ENCODE measurements at regions not wholly inside any gene's neighbourhood (a gene's known extent, or its start where the extent isn't known, plus 50 kb on each side); places are given as distances from the start of the nearest gene placed in this dataset.
"Not testable (repeated sequence)": the region's sequence is repeated elsewhere in the genome, so short reads cannot be mapped to it uniquely, and the experiment has no call there.

DNA sequence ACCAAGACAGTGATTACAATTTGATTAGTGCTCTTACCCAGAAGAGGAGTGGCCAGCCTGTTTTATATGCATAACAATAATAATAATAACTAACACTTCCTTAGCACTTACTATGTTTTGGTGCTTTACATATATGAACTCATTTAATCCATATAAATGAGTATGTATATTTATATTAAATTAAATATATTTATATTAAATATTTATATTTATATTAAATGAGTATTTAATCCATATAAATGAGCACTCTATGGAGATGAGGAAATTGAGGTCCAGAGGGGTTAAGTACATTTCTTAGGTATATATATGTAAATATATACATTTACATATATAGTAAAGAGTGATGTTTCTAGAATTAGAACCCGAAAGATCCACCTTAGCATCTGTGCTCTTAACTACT lies 673.9 kb upstream of the ACVR2A start:
- DNase-seq (ENCODE audit: low read depth in 4 of 4, low spot score in 2 of 4), result no peak

DNA sequence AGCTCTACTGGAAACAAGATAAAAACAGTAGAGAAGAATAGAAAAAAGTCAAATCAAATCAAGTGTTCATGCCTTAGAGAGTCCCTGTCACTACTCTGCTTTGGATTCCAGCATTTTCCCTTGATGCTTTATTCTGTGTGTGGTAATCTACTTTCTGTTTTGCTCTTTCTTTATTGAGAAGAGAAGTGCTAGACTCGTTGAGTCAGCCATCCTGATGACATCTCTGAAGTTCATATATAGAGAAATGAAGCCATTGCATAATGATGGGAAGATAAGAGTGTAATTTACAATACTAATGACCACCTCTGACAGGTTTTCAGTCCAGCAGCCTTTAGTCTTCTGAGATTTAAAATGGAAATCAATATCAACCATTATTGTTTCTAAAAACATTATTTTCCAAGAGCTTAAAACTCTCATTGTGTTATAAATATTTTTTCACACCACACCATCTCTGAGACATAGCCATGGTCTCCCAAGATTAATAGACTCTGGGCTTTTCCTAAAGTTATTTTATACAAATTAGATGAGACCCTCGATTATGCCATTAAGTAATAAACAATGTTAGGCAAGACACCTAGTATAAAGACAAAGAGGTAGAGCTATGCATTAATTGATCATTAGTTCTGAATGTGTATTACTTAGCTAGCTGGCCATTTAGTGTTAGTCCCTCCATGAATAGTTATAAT lies 679.0 kb upstream of the ACVR2A start:
- DNase-seq (ENCODE audit: low read depth in 4 of 4, low spot score in 2 of 4), result no peak

DNA sequence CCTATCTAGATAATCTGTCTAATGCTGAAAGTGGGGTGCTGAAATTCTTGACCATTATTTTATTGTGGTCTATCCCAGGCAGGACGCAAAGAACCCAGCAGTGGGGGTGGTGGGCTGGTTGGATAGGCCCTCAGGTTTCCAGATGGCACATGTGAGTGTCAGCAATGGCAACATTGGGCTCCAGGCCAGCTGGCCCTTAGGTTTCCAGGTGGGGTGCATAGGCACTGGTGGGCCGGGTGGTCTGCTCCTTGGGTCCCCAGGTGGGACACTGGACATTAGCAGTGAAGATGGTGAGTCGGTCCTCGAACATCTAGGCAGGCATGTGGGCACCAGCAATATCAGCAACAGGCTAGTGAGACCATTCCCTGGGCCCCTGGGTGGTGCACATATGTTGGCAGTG lies 680.3 kb upstream of the ACVR2A start:
- no peak for DNase-seq (ENCODE audit: low read depth in 4 of 4, low spot score in 2 of 4)

DNA sequence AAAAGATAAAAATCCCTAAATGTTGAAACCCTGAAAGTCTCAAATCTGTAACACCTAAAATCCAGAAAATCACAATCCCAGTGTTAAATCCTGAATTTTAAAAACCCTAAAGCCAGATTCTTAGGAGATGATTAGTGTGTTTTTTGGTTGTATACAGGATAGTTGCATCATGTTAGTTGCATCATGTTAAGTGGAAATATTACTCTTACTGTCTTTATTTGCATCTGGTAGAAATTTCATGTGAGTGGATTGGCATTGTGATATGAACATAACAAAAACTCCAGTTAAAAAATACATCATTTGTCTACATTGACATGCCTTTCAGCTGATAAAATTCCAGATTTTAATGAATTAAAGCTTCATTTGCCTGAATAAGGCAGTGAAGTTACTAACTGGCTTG lies 683.1 kb upstream of the ACVR2A start:
- DNase-seq (ENCODE audit: low read depth in 4 of 4, low spot score in 2 of 4), result no peak

DNA sequence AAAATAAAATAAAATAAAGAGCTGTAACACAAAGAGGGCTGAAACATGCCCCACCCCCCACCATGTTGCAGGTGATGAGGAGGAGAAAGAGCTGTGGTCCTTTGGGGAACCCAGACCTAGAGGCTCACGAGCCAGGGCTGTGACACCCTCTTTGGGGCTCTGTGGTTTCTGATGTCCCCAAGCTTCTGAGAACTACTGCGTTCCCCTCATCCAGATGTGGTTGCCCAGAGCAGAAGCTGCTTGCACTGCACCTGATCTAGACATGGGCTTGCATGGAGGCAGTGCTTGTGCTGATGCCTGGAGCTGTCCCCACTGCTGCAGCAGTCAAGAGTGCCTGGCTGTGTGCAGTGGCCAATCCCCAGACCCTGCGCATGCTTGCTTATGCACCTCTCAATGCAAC lies 687.9 kb upstream of the ACVR2A start:
- DNase-seq (ENCODE audit: low read depth in 4 of 4, low spot score in 2 of 4), result no peak

DNA sequence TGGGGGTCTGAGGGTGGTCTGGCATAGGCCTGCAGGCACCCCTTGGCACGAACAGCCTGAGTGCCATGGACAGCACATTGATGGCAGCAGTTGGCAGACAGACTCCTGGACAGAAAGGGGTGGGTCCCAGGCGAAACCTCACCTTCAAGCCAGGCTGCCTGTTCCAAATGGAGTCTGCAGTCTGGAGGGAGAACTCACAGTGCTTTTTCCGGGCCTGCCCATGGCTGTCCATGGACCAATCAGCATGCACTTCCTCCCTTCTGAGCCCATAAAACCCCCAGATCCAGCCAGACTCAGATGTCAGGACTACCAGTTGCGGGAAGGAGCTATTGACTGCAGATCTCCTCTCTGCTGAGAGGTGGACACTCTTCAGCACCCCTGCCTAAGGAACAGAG lies 694.6 kb upstream of the ACVR2A start:
- no peak for DNase-seq (ENCODE audit: low read depth in 4 of 4, low spot score in 2 of 4)

DNA sequence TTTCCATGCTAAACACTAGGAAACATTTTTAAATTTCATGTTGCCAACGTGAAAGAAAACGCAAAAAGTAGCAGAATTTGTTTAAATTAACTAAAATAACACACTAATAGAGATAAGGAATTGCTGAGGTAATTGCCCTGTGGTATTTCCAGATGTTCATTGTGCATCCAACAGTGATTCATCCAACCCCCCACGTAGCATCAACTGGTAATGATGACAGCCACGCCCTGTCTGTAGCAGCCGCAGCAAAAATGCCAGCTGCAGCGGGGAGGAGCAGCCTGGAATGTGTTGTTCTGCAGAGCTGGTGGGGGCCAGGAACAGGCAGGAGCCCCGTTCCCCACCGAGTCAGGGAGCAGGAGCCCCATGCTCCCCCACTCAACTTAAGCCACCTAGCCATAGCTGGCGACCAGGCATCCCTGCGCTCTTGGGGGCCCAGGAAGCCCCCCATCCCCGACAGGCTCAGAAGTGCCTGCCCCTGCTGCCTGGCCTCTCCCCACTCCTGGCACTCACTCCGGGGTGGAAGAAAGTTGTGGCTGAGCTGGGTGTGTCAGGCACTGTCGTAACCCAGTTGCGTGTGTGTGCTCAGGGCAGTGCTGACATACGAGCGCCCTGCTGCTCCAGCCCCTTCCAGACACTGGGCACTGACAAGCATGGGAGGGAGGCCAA lies 695.1 kb upstream of the ACVR2A start:
- no peak for DNase-seq (ENCODE audit: low read depth in 4 of 4, low spot score in 2 of 4)

DNA sequence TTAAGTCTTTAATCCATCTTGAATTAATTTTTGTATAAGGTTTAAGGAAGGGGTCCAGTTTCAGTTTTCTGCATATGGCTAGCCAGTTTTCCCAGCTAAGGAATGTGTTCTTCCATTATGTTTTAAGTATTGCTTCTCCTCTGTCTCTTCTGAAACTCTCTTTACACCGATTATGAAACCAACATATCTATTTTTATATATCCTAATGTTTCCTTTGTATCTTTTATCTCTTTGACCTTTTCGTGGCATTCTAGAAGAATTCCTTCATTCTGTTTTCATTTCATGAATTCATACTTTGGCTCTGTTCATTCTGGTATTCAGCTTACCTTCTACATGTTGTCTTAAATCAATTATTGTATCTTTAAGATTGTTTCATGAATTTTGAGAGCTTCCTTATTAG lies 697.0 kb upstream of the ACVR2A start:
- DNase-seq (ENCODE audit: low read depth in 4 of 4, low spot score in 2 of 4), result no peak

DNA sequence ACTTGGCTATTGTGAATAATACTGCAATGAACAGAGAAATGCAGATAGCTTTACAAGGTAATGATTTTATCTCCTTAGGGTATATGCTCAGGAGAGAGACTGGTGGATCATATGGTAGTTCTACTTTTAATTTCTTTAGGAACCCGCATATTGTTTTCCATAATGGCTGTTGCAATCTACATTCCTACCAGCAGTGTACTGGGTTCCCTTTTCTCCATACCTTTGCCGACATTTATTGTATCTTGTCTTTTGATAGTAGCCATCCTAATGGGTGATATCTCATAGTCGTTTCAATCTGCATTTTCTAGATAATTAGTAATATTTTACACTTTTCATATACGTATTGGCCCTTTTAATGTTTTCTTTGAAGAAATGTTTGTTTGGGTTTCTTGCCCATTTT lies 702.9 kb upstream of the ACVR2A start:
- no peak for DNase-seq (ENCODE audit: low read depth in 4 of 4, low spot score in 2 of 4)

DNA sequence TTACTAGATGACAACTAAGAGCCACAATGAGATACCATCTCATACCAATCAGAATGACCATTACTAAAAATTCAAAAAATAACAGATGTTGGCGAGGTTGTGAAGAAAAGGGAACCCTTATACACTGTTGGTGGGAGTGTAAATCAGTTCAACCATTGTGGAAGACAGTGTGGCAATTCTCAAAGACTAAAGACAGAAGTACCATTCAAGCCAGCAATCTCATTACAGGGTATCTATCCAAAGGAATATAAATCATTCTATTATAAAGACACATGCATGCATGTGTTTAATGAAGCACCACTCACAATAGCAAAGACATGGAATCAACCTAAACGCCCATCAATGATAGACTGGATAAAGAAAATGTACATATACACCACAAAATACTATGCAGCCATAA lies 705.1 kb upstream of the ACVR2A start:
- DNase-seq (ENCODE audit: low read depth in 4 of 4, low spot score in 2 of 4), result not testable (repeated sequence)

DNA sequence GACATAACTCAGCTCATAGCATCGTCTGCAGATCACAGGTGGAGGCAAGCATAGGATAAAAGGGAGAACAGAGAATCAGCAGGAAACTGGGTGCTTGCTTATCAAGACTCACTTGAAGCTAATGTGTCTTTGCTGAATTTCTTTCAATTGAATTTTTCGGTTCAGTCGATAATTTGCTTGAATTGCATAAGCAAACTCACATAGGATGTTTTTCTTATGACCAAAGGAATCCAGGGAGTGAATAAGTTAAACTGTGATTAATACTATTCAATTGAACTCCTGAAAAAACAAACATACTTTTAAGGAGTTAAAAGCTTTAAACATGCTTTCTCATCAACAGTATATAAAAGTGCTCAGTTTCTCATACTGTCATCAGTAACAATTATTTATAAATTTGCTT lies 707.1 kb upstream of the ACVR2A start:
- DNase-seq (ENCODE audit: low read depth in 4 of 4, low spot score in 2 of 4), result no peak

DNA sequence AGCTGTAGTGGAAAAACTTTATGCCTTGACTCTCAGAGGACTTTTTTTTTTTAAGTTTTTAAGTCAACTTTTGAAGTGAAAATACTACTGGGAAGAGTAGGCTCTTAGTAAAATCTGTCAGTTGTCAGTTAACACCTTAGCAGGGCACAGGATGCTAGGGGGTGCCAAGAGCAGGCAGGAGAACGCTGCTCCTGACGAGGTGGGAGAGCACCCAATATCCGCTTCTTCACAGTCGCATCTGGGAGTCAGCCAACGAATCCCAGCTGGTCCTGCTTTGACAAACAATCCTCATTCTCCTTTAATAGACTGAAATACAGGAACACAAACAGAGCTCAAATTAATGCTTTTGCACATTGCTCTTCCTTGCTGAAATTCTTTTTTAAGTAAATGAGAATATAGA lies 709.5 kb upstream of the ACVR2A start:
- DNase-seq (ENCODE audit: low read depth in 4 of 4, low spot score in 2 of 4), result peak in 1 of 4 donors; percentile 6

DNA sequence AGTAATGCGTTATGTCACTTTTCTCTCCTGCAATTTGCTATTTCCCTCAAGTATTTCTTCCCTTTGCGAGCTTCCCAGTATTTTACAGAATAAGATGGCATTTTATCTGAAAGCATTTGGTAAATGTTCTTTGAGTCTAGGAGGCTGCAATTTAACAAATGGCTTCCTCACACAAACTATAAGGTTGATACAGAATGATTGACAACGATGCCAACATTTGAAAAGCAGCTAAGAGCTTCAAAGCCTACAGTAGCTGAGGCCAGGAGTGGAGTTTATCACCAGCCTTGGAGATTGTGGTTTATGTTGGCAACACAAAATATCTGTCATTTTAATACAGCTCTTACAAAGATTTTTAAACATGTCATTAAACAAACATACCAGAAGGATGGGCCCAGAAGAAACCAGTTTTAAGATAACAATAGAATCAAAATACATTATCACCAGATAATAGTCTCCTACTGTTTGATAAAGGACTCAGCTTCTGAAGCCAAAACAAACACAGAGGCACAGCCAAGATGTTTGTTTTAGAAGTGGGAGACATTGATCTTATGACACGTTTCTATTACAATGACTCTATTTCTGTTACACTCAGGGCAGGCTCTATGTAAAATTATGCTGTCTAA lies 711.4 kb upstream of the ACVR2A start:
- no peak for DNase-seq (ENCODE audit: low read depth in 4 of 4, low spot score in 2 of 4)

DNA sequence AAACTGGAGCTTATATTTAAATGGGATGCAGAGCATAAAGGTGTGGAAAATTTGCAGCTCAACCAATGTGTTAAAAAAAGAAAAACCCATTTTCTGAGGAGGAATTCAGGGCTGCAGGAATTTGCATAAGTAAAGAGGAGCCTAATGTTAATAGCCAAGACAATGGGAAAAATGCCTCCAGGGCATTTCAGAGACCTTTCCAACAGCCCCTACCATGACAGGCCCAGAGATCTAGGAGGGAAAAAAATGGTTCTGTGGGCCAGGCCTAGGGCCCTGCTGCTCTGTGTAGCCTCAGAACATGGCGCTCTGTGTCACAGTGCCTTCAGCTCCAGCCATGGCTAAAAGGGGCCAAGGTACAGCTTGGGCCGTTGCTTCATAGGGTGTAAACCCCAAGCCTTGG lies 719.7 kb upstream of the ACVR2A start:
- DNase-seq (ENCODE audit: low read depth in 4 of 4, low spot score in 2 of 4), result no peak

DNA sequence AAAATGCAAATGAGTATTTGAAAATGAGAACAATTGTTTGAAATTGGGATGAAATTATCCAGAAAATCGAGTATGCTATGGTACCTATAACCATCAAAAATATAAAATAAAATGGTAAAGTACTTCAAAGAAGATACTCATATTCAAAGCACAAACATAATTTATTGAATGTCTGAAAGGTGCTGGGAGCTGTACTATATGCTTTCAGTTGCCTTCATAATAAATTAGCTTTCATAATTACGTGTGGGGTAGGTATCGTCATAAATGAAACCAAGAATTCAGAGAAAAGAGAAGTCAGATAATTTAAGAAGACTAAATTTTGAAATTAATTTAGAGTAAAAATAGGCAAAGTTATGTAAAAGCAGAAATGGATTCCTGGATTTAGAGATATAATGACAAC lies 721.9 kb upstream of the ACVR2A start:
- no peak for DNase-seq (ENCODE audit: low read depth in 4 of 4, low spot score in 2 of 4)

DNA sequence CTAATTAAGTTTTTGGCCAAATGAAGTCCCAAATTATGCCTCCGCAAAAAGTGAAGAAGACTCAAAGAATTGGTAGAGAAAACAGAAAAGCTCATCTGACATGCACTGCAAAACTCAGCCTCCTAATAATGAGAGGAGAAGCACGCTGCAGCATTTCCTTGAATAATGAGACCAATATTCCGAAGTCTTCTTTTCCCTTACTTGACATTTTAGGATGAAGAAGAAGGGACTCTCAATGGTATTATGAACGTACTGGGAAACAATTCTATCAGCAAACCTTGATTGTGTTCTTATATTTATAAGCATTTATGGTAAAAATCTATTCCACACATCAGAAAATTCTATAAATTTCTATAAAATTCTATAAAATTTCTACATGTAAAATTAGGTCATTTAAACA lies 733.9 kb upstream of the ACVR2A start:
- DNase-seq (ENCODE audit: low read depth in 4 of 4, low spot score in 2 of 4), result no peak

DNA sequence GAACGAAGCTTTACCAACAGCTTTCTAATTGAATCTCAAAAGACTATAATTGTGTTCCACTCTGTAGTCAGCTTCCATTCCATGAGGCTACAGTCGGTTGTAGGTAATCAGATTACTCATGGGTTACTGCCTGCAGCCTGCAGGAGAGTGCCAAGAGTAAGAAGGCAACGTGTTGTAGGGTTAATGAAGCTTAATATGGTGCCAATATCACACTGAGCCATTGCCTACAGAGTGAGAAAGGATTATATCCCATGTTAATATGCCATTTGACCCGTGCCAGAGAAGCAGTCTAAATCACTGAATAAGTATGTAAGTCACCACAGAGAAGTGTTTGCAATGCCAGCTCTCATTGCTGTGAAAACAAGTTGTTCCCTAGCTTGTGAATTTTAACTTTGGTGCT lies 734.5 kb upstream of the ACVR2A start:
- no peak for DNase-seq (ENCODE audit: low read depth in 4 of 4, low spot score in 2 of 4)

DNA sequence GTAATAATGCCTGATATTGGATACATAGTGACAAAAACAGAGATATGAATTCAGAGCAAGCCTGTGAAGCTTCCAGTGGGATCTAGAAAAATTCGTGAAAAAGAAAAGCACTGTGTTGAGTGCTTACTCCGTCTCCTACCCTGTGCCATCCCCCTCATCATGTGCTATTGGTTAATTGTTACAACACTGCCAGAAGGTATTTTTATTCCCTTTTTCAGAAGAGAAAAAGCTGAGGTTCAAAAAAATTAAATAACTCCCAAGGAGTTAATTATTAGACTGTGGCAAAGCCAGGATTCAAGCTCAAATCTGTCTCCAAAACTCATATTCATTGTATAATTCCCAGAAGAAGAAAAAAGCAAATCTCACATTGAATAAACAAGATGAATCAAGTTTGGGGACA lies 735.5 kb upstream of the ACVR2A start:
- no peak for DNase-seq (ENCODE audit: low read depth in 4 of 4, low spot score in 2 of 4)

DNA sequence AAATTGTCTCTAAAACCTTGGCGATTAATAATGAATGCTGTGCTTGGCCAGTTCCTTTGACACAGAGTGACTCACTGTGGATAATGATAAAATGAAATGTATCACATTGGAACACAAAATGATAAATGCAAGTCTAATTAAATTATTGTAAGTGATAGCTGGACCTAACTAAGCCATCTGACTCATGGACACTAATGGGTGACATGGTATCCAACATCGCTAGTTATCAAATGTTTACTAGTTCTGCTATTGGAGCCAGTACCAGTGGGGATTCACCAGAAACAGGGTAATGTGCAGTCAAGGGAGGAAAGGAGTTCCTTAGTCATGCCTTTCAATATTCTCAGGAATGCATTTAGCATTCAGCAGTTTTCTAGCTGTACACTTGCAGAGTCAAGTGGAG lies 736.3 kb upstream of the ACVR2A start:
- no peak for DNase-seq (ENCODE audit: low read depth in 4 of 4, low spot score in 2 of 4)

DNA sequence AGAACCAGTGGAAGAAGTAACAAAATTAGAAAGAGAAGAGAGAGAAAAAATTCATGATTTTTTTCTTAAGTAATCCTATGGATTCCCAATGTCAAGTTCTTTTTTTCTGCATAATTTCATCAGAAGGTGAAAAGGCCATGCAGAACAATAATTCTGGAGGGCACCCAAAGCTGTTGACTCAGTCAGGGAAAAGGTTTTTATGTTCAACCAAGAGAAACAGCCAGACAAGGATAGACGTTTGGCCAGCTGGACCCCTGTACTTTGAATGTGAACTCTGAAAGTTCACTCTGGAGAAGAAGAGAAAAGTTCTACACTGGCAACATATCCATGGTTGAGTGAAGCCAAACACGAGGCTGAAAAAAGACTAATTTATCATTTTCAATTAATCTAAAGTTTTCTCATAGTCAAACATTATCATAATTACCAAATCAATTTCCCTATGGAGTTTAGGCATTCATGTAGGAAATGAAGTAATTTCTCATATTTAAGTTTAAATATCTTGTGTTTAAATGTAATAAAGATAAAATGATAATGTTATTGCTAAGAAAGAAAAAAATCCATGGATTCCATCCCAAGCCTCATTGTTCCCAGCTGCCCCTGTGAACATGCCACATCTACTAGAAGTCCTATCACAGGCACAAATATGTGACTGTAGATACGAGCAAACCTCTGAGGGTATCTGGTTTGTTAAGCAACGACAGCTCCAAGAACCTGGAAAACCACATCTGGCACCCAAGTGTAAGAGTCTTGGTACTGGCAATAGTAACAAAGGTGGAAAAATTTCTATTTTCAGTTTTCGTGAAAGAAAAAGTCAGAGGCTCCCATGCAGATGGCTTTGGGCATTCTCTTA lies 742.7 kb upstream of the ACVR2A start:
- DNase-seq (ENCODE audit: low read depth in 4 of 4, low spot score in 2 of 4), result no peak

DNA sequence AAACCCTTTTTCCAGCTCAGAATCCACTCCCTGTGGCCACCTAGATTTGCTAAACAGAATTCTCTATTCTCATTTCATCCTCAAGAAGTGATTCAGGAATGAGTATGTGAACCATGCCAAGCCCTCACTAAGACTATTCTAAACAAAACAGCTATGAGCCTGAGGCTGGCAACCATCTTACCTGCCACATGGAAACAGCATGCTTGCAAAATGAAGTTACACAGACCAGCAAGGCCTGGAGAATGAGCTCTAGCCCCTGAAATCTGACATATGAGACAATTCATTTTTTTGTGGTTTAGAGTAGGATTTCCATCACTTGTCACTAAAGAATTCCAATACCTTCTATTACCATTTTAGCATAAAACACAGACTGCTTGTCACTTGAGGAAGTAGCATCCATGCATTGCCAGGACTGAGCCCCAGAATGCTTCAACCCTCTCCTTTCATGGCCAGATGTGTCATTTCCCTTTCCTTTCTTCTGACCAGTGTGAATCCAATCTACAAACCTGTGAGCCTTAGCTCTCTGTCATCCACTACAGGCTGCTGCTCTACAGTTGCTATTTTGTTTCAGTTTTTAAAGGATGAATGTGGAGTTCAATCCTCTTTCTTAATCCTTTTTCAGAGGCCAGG lies 744.3 kb upstream of the ACVR2A start:
- DNase-seq (ENCODE audit: low read depth in 4 of 4, low spot score in 2 of 4), result no peak

Measured in left renal cortex interstitium (tissue), 4 donors.